K562 (cell line): ENCODE measurements at regions not wholly inside any gene's neighbourhood (a gene's known extent, or its start where the extent isn't known, plus 50 kb on each side); places are given as distances from the start of the nearest gene placed in this dataset.

ENCODE experiments used
- ATAC-seq: fragments of 200-7000 bp; cut with Tn5 transposase; 3 replicates; pipeline ENCODE4 v1.9.1; 2020; ENCODE audit warnings: moderate library complexity
- BruUV-seq: library from RNA; stranded (reverse); fragments of 400-500 nt; replicated peaks from 2 replicates; lab custom pipeline; 2021; lab: Mats Ljungman, UMichigan
- CTCF ChIA-PET: fragments of 300-600 bp; formaldehyde crosslinking; extraction: SDS; loops from one replicate; lab custom pipeline; 2021; ENCODE audit warnings: low intra/inter-chr PET ratio; lab: Yijun Ruan, JAX
- POLR2A ChIA-PET: fragments of 300-600, 350-650 bp; sonication (Branson Sonifier 250); formaldehyde crosslinking; extraction: SDS; loops from one replicate; lab custom pipeline; 2021; ENCODE audit warnings: antibody characterized with exemption, inconsistent platforms; lab: Yijun Ruan, JAX
- DNase-seq, 4 experiments: peaks; one replicate each; pipeline versions ENCODE4 v3.0.0 to v3.0.0-alpha.2; 2011 to 2018; ENCODE audit warnings: low spot score in 3 of 4, mixed read lengths in 3 of 4; ENCODE audit errors: extremely low read depth in 1 of 4
- FAIRE-seq: peaks from 2 replicates; lab custom pipeline; 2011; peaks lifted over from hg19 to GRCh38; lab: Jason Lieb, UNC
- H2AFZ ChIP-seq: 2 replicates; pipeline ENCODE4 v1.6.0; 2011; ENCODE audit warnings: low read depth, low read length, control low read depth, inconsistent platforms
- H3K27ac ChIP-seq: fragments of 200-600 bp; 3 replicates; pipeline ENCODE4 v1.8.0; 2011; ENCODE audit warnings: low read depth, mild to moderate bottlenecking, control low read depth, inconsistent platforms, low read length, moderate library complexity, mixed read lengths; ENCODE audit errors: extremely low read depth
- H3K27me3 ChIP-seq, 2 experiments: fragments of 300-600 bp in 1 of 2; 2 replicates in 1 of 2; 3 replicates in 1 of 2; pipeline versions ENCODE4 v1.6.0 to v1.8.0; 2011; ENCODE audit warnings: inconsistent platforms in 2 of 2, low read length in 2 of 2, mild to moderate bottlenecking in 1 of 2, mixed read lengths in 1 of 2, moderate library complexity in 1 of 2; ENCODE audit not compliant: control insufficient read depth in 2 of 2, insufficient read depth in 2 of 2
- H3K36me3 ChIP-seq: fragments of 300-600 bp; 3 replicates; pipeline ENCODE4 v1.8.0; 2011; ENCODE audit warnings: mild to moderate bottlenecking, low read length, inconsistent platforms; ENCODE audit not compliant: control insufficient read depth, insufficient read depth
- H3K4me1 ChIP-seq, 2 experiments: fragments of 200-600 bp in 1 of 2; replicated peaks in 1 of 2; 2 replicates in 1 of 2; 3 replicates in 1 of 2; pipeline versions ENCODE4 v1.5.1 to v1.8.0; 2011; ENCODE audit warnings: inconsistent platforms in 2 of 2, low read length in 2 of 2, mild to moderate bottlenecking in 1 of 2, mixed read lengths in 1 of 2, moderate library complexity in 1 of 2; ENCODE audit not compliant: control insufficient read depth in 2 of 2, insufficient read depth in 2 of 2
- H3K4me2 ChIP-seq: 2 replicates; pipeline ENCODE4 v1.6.1; 2011; ENCODE audit warnings: low read length, control low read depth, inconsistent platforms, mixed read lengths; ENCODE audit not compliant: insufficient read depth
- H3K4me3 ChIP-seq: fragments of 200-600 bp; sonication (generic), shearing (Covaris generic); 2 replicates; pipeline ENCODE4 v1.5.1; 2016; ENCODE audit warnings: control low read depth, inconsistent platforms
- H3K79me2 ChIP-seq: fragments of 200-600 bp; 3 replicates; pipeline ENCODE4 v1.8.0; 2011; ENCODE audit warnings: low read length, inconsistent platforms; ENCODE audit not compliant: control insufficient read depth, insufficient read depth
- H3K9ac ChIP-seq, 2 experiments: 2 replicates each; pipeline versions ENCODE4 v1.6.0 to v1.6.1; 2011; ENCODE audit warnings: low read depth in 2 of 2, low read length in 2 of 2, control low read depth in 1 of 2, inconsistent platforms in 1 of 2, mild to moderate bottlenecking in 1 of 2, mixed read lengths in 1 of 2; ENCODE audit not compliant: insufficient read depth in 1 of 2
- H3K9me1 ChIP-seq: one replicate; pipeline ENCODE4 v1.6.0; 2011; ENCODE audit warnings: inconsistent platforms, mild to moderate bottlenecking, low read length, moderate library complexity; ENCODE audit not compliant: control insufficient read depth, insufficient read depth
- H3K9me3 ChIP-seq: replicated peaks from 2 replicates; pipeline ENCODE4 v1.5.1; 2011; ENCODE audit warnings: low read depth, low read length, inconsistent platforms; ENCODE audit not compliant: control insufficient read depth, insufficient read depth
- H4K20me1 ChIP-seq: replicated peaks from 2 replicates; pipeline ENCODE4 v1.6.1; 2011; ENCODE audit warnings: low read length, inconsistent platforms, mixed read lengths; ENCODE audit not compliant: control insufficient read depth, insufficient read depth
- CTCF ChIP-seq, 3 experiments: IDR thresholded peaks in 2 of 3; conservative IDR thresholded peaks in 1 of 3; 2 replicates each; pipeline ENCODE4 v1.5.1; 2011 to 2012; ENCODE audit warnings: low read length in 3 of 3, mild to moderate bottlenecking in 3 of 3, control low read depth in 2 of 3, improper control_type of control experiment in 1 of 3, inconsistent platforms in 1 of 3, low read depth in 1 of 3, mixed read lengths in 1 of 3, moderate library complexity in 1 of 3; ENCODE audit not compliant: insufficient read depth in 2 of 3
- RAD21 ChIP-seq, 2 experiments: fragments of 250-450 bp in 1 of 2; fragments of 450-650 bp in 1 of 2; sonication (Bioruptor Pico) in 1 of 2; formaldehyde crosslinking in 1 of 2; IDR thresholded peaks in 1 of 2; conservative IDR thresholded peaks in 1 of 2; 2 replicates each; pipeline versions ENCODE4 v1.4.0 to v1.8.0; 2020 to 2022; ENCODE audit warnings: mild to moderate bottlenecking in 2 of 2, moderate library complexity in 1 of 2
- WGBS: fragments of 100-300 bp; shearing (Covaris generic); methylation state at CpG from one replicate; pipeline ENCODE4 v1.1.6; 2016; ENCODE audit warnings: low coverage, mixed read lengths; ENCODE audit not compliant: insufficient coverage; ENCODE audit errors: missing lambda C conversion rate; 5-methylcytosine and 5-hydroxymethylcytosine counted together
- in situ Hi-C: fragments of 300-500 bp; cut with MboI; formaldehyde crosslinking; loops from 4 replicates; pipeline ENCODE4 v1.15.0; 2018; ENCODE audit warnings: inconsistent platforms, mixed read lengths
- intact Hi-C: fragments of 100-400 bp; cut with micrococcal nuclease; formaldehyde crosslinking; loops from 2 replicates; pipeline ENCODE4 v1.14.2; 2022
- TF ChIP-seq, protein P1 (sequence below): fragments of 250-450 bp; sonication (Bioruptor Pico); IDR thresholded peaks from 2 replicates; pipeline ENCODE4 v1.5.0; 2021; ENCODE audit warnings: mild to moderate bottlenecking, borderline replicate concordance

GRCh38 chr18:1383465-1383864 lies 478.8 kb downstream of the ADCYAP1 start:
- no peak for DNase-seq
- Histone ChIP-seq H3K27ac (no peak overlapping the region), H3K36me3 (peaks cover 11% of the 10 kb centered on the region; the same call in 1 of the 3 replicates), H3K9me3 (no peaks in the 10 kb centered on the region), H3K9ac (no peak overlapping the region), H4K20me1 (0 out of 2 replicates have a peak, but pooled peaks cover 7% of the 10 kb centered on the region), H3K4me2 (no peak overlapping the region), H2AFZ (no peak overlapping the region), H3K79me2 (peaks cover 91% of the 10 kb centered on the region), H3K4me3 (no peak overlapping the region), H3K27me3 (no peaks in the 10 kb centered on the region), H3K4me1 (peaks cover 0 to 3% of the 10 kb centered on the region in 2 experiments; a peak in 1 of 5 replicates), H3K9me1 (no peaks in the 10 kb centered on the region)
- intact Hi-C loops, result no loop called here
- TF ChIP-seq CTCF (IDR thresholded peaks at IDR 0.05 in 2 of 3, conservative IDR thresholded peaks at IDR 0.05 in 1 of 3; ENCODE audit: insufficient read depth in 2 of 3, low read depth in 1 of 3, low read length in 3 of 3), result peak in 2 of 3 experiments; percentile 38 to 69; a peak in 4 of 6 replicates
- peak in 1 of 2 experiments; percentile 21; a peak in 1 of 4 replicates for TF ChIP-seq RAD21 (CRISPR knock-in tag; conservative IDR thresholded peaks at IDR 0.05 in 1 of 2, IDR thresholded peaks at IDR 0.05 in 1 of 2)
- TF ChIP-seq, protein P1, sequence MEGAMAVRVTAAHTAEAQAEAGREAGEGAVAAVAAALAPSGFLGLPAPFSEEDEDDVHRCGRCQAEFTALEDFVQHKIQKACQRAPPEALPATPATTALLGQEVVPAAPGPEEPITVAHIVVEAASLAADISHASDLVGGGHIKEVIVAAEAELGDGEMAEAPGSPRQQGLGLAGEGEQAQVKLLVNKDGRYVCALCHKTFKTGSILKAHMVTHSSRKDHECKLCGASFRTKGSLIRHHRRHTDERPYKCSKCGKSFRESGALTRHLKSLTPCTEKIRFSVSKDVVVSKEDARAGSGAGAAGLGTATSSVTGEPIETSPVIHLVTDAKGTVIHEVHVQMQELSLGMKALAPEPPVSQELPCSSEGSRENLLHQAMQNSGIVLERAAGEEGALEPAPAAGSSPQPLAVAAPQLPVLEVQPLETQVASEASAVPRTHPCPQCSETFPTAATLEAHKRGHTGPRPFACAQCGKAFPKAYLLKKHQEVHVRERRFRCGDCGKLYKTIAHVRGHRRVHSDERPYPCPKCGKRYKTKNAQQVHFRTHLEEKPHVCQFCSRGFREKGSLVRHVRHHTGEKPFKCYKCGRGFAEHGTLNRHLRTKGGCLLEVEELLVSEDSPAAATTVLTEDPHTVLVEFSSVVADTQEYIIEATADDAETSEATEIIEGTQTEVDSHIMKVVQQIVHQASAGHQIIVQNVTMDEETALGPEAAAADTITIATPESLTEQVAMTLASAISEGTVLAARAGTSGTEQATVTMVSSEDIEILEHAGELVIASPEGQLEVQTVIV (CRISPR knock-in tag), result no peak
- POLR2A ChIA-PET, result no interaction called here
- 88% methylated on average over 3 of the region's 3 CpGs for WGBS
- FAIRE-seq, result no peak
- no TSS peak for BruUV-seq
- in situ Hi-C loops, result no loop called here
- ATAC-seq, result peak; percentile 69
- CTCF ChIA-PET, result no interaction called here
